Effector memory CD8-positive, alpha-beta T cell (primary cell): ENCODE measurements at regions not wholly inside any gene's neighbourhood (a gene's known extent, or its start where the extent isn't known, plus 50 kb on each side); places are given as distances from the start of the nearest gene placed in this dataset.
"Not testable (repeated sequence)": the region's sequence is repeated elsewhere in the genome, so short reads cannot be mapped to it uniquely, and the experiment has no call there.

Source experiments
- ATAC-seq: fragments of 150-1000 bp; cut with Tn5 transposase; replicated peaks from 2 replicates; pipeline ENCODE4 v1.10.0; 2021; ENCODE audit warnings: mild to moderate bottlenecking, moderate library complexity
- DNase-seq, 3 experiments: peaks; one replicate each; pipeline ENCODE4 v3.0.0; 2021
- H3K27ac Mint-ChIP-seq, 2 donors: one replicate each; pipeline ENCODE4 v1.8.0; 2022; ENCODE audit warnings: mild to moderate bottlenecking in 2 of 2, mixed read lengths in 2 of 2, moderate library complexity in 2 of 2
- H3K27me3 Mint-ChIP-seq, 2 donors: one replicate each; pipeline ENCODE4 v1.8.0; 2022; ENCODE audit warnings: mixed read lengths in 2 of 2
- H3K36me3 Mint-ChIP-seq: one replicate; pipeline ENCODE4 v1.8.0; 2022; ENCODE audit warnings: mild to moderate bottlenecking, moderate library complexity, mixed read lengths; ENCODE audit not compliant: insufficient read depth
- H3K4me1 Mint-ChIP-seq, 2 donors: one replicate each; pipeline ENCODE4 v1.8.0; 2022; ENCODE audit warnings: low read depth in 2 of 2, mixed read lengths in 2 of 2
- H3K4me3 Mint-ChIP-seq, 2 donors: one replicate each; pipeline ENCODE4 v1.8.0; 2022; ENCODE audit warnings: mild to moderate bottlenecking in 2 of 2, mixed read lengths in 2 of 2, moderate library complexity in 2 of 2
- H3K9me3 Mint-ChIP-seq, 2 donors: one replicate each; pipeline ENCODE4 v1.8.0; 2022; ENCODE audit warnings: mixed read lengths in 2 of 2

- H3K4me3 Mint-ChIP-seq = no peak overlapping the region
- DNase-seq = no peak
- H3K9me3 Mint-ChIP-seq = peaks cover 5 to 8% of the 10 kb centered on the region in 2 donors
- H3K27me3 Mint-ChIP-seq = no peaks in the 10 kb centered on the region
- ATAC-seq = no peak
- H3K36me3 Mint-ChIP-seq = no peaks in the 10 kb centered on the region
- no peak overlapping the region for H3K27ac Mint-ChIP-seq
- no peaks in the 10 kb centered on the region for H3K4me1 Mint-ChIP-seq
Observed at GRCh38 chr9:27817747-27818146, 244.5 kb upstream of the C9orf72 start.

- H3K36me3 Mint-ChIP-seq = no peaks in the 10 kb centered on the region
- H3K27ac Mint-ChIP-seq = no peak overlapping the region
- H3K4me3 Mint-ChIP-seq = no peak overlapping the region
- no peaks in the 10 kb centered on the region for H3K27me3 Mint-ChIP-seq
- peaks cover 5 to 8% of the 10 kb centered on the region in 2 donors for H3K9me3 Mint-ChIP-seq
- ATAC-seq (no peak), DNase-seq (no peak)
- H3K4me1 Mint-ChIP-seq = no peaks in the 10 kb centered on the region
Observed at GRCh38 chr9:27818348-27818747, 245.1 kb upstream of the C9orf72 start.

DNA sequence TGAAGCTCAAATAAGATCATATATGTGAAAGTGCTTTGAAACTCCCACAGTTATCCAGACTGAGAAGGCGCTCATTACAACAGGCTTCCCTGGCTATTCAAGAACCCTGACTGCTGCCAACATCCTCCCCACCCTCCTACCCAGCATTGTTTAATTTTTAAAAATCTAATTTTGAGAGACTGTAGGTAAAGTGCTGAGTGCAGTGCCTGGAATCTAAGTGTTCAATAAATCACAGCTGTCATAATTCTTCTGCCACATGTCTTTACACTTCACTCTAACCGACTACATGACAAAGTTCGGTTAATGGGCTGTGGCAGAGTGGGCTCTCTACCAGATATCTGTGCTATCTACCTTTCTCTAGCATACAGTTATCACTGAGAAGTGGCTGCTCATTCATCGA is 255.6 kb upstream of the C9orf72 start:
- DNase-seq (no peak), ATAC-seq (no peak)
- Mint-ChIP-seq H3K9me3 (peaks cover 5 to 6% of the 10 kb centered on the region in 2 donors), H3K4me1 (no peaks in the 10 kb centered on the region), H3K4me3 (no peak overlapping the region), H3K27me3 (no peaks in the 10 kb centered on the region), H3K27ac (no peak overlapping the region), H3K36me3 (no peaks in the 10 kb centered on the region)

DNA sequence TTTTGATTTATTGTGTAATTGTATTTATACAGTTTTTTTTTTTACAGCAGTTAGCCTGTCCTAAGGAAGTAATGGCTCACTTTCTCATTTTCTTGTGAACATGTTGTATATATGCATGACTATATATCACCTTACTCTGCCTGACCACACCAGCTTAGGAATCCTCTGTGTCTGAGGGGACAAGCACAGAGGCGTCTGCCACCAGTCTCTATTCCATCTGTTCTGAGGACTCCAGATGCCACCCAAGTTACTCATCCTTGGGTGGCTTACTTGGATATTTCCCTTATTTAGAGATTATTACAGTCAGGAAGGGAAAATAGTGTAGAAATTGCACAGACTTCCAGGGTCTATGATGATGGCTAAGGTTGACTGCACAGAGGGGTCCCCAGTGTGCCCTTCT is 256.3 kb upstream of the C9orf72 start:
- Mint-ChIP-seq H3K4me1 (no peaks in the 10 kb centered on the region), H3K36me3 (no peaks in the 10 kb centered on the region), H3K27ac (no peak overlapping the region), H3K4me3 (no peak overlapping the region), H3K27me3 (no peaks in the 10 kb centered on the region), H3K9me3 (peaks cover 0 to 3% of the 10 kb centered on the region in 2 donors)
- DNase-seq = no peak
- ATAC-seq = no peak

GRCh38 chr9:27832108-27832507 is 258.8 kb upstream of the C9orf72 start:
- H3K9me3 Mint-ChIP-seq, H3K36me3 Mint-ChIP-seq, ATAC-seq, H3K27me3 Mint-ChIP-seq, DNase-seq, H3K4me1 Mint-ChIP-seq, H3K4me3 Mint-ChIP-seq, H3K27ac Mint-ChIP-seq: not testable (repeated sequence)

DNA sequence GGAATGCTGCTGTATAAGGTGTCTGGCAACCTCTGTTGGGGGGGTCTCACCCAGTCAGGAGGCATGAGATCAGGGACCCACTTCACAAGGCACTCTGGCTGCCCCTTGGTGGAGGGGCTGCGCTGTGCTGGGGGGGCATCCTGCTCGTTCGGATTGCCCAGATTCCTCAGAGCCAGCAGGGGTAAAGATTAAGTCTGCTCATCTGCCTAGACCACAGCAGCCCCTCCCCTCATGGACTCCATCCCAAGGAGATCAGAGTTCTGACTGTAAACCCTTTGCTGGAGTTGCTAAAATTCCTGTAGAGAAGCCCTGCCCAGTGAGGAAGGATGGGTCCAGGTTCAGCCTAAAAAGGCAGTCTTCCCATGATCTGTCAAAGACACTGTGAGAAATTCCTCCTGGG is 262.0 kb upstream of the C9orf72 start:
- ATAC-seq (no peak), DNase-seq (no peak)
- H3K4me3 Mint-ChIP-seq = no peak overlapping the region
- no peaks in the 10 kb centered on the region for H3K27me3 Mint-ChIP-seq
- no peak overlapping the region for H3K27ac Mint-ChIP-seq
- no peaks in the 10 kb centered on the region for H3K4me1 Mint-ChIP-seq
- H3K36me3 Mint-ChIP-seq = no peaks in the 10 kb centered on the region
- H3K9me3 Mint-ChIP-seq = peaks cover 4 to 14% of the 10 kb centered on the region in 2 donors

- H3K4me1 Mint-ChIP-seq = no peaks in the 10 kb centered on the region
- H3K9me3 Mint-ChIP-seq = peaks cover 4 to 14% of the 10 kb centered on the region in 2 donors
- ATAC-seq = no peak
- no peak for DNase-seq
- H3K27me3 Mint-ChIP-seq = no peaks in the 10 kb centered on the region
- H3K36me3 Mint-ChIP-seq = no peaks in the 10 kb centered on the region
- H3K27ac Mint-ChIP-seq = no peak overlapping the region
- H3K4me3 Mint-ChIP-seq = no peak overlapping the region
Observed at GRCh38 chr9:27835746-27836145, 262.5 kb upstream of the C9orf72 start.

DNA sequence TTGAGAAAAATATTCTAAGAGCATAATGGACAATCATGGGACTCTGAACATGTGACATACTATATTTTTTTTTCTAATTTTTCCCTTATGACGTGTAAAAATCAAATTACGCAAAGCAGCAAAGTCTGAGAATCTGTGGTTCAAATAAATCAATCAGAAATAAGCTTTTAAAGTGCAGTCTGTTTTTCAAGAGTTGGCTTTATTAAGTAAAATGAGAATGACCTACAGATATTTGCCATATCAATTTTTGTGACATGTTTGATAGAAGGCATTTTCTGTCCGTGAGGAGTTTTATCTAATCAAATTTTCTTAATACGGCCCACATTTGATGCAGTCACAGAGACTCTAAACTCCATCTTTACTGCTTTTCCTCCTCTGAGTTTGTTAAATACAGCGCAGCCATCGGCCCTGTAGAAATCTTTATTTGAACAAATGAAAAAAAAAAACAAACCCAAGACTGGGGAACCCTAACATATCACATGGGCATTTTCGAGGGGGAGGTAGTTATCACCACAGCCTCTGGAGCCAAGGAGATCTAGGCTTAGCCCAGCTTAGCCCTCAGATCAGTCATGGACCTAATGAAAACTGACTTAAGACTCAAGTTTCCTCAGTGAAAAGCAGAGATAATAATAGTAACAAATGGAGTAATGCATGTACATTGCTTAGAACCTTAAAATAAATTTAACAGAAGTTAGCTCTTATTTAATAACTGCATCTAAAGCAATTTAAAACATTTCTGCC is 263.6 kb upstream of the C9orf72 start:
- Mint-ChIP-seq H3K4me1 (no peaks in the 10 kb centered on the region), H3K27me3 (no peaks in the 10 kb centered on the region), H3K27ac (no peak overlapping the region), H3K4me3 (no peak overlapping the region), H3K36me3 (no peaks in the 10 kb centered on the region), H3K9me3 (peaks cover 5 to 14% of the 10 kb centered on the region in 2 donors)
- DNase-seq = no peak
- no peak for ATAC-seq

- no peak for ATAC-seq
- Mint-ChIP-seq H3K27me3 (no peaks in the 10 kb centered on the region), H3K36me3 (no peaks in the 10 kb centered on the region), H3K4me3 (no peak overlapping the region), H3K4me1 (no peaks in the 10 kb centered on the region), H3K9me3 (peaks cover 4 to 14% of the 10 kb centered on the region in 2 donors), H3K27ac (no peak overlapping the region)
- no peak for DNase-seq
Observed at GRCh38 chr9:27838876-27839275, 265.6 kb upstream of the C9orf72 start.

DNA sequence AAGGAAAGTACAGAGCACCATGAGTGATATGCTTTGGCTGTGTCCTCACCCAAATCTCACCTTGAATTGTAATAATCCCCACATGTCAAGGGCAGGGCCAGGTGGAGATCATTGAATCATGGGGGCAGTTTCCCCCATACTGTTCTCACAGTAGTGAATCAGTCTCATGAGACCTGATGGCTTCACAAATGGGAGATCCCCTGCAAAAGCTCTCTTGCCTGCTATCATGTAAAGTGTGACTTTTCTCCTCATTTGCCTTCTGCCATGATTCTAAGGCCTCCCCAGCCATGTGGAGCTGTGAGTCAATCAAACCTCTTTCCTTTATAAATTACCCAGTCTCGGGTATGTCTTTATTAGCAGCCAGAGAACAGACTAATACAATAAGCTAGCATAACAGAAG is 266.5 kb upstream of the C9orf72 start:
- H3K27me3 Mint-ChIP-seq, H3K4me1 Mint-ChIP-seq, ATAC-seq, DNase-seq, H3K27ac Mint-ChIP-seq, H3K36me3 Mint-ChIP-seq, H3K4me3 Mint-ChIP-seq: not testable (repeated sequence)
- H3K9me3 Mint-ChIP-seq = peaks cover 4 to 14% of the 10 kb centered on the region in 2 donors

DNA sequence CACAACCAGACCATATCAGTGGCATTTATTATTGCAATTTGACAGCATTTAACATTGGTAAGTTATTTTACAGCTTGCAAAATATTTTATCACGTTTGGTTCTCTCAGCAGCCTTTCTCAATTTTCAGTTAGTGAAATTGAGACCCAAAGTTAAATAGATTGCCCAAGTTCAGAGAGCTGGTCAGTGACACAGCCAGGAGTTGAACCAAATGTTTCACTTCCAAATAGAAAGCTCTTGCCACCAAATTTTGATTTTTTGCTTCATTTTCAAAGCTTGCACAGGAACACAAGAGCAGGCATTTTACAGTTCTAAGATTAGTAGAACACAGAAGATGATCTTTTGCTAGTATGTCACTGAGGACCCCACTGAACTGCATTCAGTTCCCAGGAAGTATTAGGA is 271.5 kb upstream of the C9orf72 start:
- H3K27ac Mint-ChIP-seq = no peak overlapping the region
- no peak for DNase-seq
- no peak overlapping the region for H3K4me3 Mint-ChIP-seq
- no peaks in the 10 kb centered on the region for H3K4me1 Mint-ChIP-seq
- H3K9me3 Mint-ChIP-seq = peaks cover 0 to 2% of the 10 kb centered on the region in 2 donors
- no peaks in the 10 kb centered on the region for H3K27me3 Mint-ChIP-seq
- no peaks in the 10 kb centered on the region for H3K36me3 Mint-ChIP-seq
- ATAC-seq = no peak

- no peak overlapping the region for H3K4me3 Mint-ChIP-seq
- ATAC-seq (no peak), DNase-seq (no peak)
- no peaks in the 10 kb centered on the region for H3K4me1 Mint-ChIP-seq
- H3K27me3 Mint-ChIP-seq = no peaks in the 10 kb centered on the region
- no peak overlapping the region for H3K27ac Mint-ChIP-seq
- no peaks in the 10 kb centered on the region for H3K36me3 Mint-ChIP-seq
- peaks cover 3 to 9% of the 10 kb centered on the region in 2 donors for H3K9me3 Mint-ChIP-seq
Observed at GRCh38 chr9:27847380-27847779, 274.1 kb upstream of the C9orf72 start.

DNA sequence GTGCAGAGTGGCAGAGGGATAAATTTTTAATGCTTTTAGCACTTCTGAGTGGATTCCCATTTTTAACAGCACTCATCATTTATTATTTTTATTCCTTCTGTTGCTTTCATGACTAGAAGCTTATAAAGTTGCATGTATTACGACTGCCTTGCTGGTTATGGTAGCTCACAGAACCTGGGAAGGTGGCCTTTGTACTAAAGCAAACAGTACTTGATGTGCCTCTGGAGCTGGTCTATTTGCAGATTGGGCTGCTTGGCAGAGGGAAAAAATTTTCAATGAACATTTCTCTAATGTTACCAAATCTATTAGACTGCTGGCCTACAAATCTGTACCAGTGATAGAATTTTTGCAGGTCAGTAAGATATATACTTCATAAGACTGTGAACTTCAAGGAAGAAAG is 274.5 kb upstream of the C9orf72 start:
- Mint-ChIP-seq H3K27me3 (no peaks in the 10 kb centered on the region), H3K4me1 (no peaks in the 10 kb centered on the region), H3K36me3 (no peaks in the 10 kb centered on the region), H3K27ac (no peak overlapping the region), H3K9me3 (peaks cover 3 to 9% of the 10 kb centered on the region in 2 donors), H3K4me3 (no peak overlapping the region)
- no peak for ATAC-seq
- DNase-seq = no peak

DNA sequence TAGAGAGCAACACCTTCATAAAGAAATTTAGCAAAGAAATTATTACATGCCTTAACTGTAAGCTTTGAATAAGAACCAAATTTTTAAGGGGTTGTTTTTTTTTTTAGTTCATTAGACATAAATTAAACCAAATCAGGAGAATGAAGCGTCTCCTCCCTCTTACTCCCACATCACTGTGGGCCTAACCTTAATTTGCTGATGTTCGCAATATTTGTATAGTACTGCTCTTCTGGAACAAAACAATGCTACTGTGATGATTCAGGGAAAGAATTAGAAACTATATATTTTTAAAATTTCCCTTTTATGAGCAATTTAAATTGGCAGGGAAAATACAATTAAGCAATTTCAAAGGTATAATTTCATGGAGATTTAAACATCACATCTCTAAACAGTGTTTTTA is 275.0 kb upstream of the C9orf72 start:
- no peak overlapping the region for H3K27ac Mint-ChIP-seq
- H3K36me3 Mint-ChIP-seq = no peaks in the 10 kb centered on the region
- H3K27me3 Mint-ChIP-seq = no peaks in the 10 kb centered on the region
- no peaks in the 10 kb centered on the region for H3K4me1 Mint-ChIP-seq
- no peak for DNase-seq
- ATAC-seq = no peak
- H3K9me3 Mint-ChIP-seq = peaks cover 3 to 9% of the 10 kb centered on the region in 2 donors
- H3K4me3 Mint-ChIP-seq = no peak overlapping the region
